ENCODE measurements at regions not wholly inside any gene's neighbourhood (a gene's known extent, or its start where the extent isn't known, plus 50 kb on each side); places are given as distances from the start of the nearest gene placed in this dataset.

DNA sequence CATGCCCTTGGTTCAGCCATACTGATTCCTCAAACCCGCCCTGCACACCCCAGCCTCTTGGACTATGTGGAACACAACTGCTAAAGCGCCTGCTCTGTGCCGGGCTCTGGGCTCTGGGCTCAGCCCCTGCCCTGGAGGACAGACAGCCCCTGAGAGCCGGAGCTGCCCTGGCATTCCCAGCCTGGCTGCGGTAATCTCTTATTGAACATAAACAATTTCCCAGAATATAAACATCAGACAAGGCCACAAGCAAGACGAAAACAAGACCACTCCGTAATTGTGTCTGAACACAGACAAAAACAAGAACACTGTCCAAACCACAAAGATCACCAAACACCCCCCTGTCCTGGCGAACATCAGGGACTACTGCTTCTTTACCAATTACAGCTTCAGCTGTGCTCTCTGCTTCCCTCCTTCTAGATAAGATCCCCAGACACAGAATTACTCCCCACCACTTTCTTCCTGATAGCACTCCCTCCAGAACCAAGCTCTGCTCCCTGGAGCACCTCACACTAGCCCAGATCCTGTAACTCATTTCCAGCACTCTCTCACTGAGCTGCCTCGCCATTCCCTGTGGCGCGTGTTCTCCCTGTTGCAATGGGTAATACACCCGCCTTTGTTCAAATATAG, 57.1 kb upstream of the TLE3 start:
- no peaks in the 10 kb centered on the region for H4K20me1 ChIP-seq (ENCODE audit: insufficient read depth, poor library complexity, severe bottlenecking)
- H3K4me1 ChIP-seq (ENCODE audit: insufficient read depth) = peaks cover 40% of the 10 kb centered on the region
- no peak overlapping the region for H3K4me3 ChIP-seq
- H3K4me2 ChIP-seq = peak overlapping the region; percentile 23
- H3K9me2 ChIP-seq (replicated peaks; ENCODE audit: insufficient read depth) = no peaks in the 10 kb centered on the region
- DNase-seq (ENCODE audit: low spot score) = no peak
- WGBS (ENCODE audit: low lambda C conversion rate, missing lambda C conversion rate) = 50% methylated on average over 12 of the region's 12 CpGs
- H3K9me3 ChIP-seq (ENCODE audit: low read depth) = no peaks in the 10 kb centered on the region
- H2AFZ ChIP-seq = no peak overlapping the region
- TF ChIP-seq EZH2phosphoT487 (IDR thresholded peaks at IDR 0.05; ENCODE audit: low read depth, severe bottlenecking, unreplicated experiment) = no peak
- TF ChIP-seq EZH2 (IDR thresholded peaks at IDR 0.05; ENCODE audit: borderline replicate concordance) = no peak
- TF ChIP-seq, protein P1, sequence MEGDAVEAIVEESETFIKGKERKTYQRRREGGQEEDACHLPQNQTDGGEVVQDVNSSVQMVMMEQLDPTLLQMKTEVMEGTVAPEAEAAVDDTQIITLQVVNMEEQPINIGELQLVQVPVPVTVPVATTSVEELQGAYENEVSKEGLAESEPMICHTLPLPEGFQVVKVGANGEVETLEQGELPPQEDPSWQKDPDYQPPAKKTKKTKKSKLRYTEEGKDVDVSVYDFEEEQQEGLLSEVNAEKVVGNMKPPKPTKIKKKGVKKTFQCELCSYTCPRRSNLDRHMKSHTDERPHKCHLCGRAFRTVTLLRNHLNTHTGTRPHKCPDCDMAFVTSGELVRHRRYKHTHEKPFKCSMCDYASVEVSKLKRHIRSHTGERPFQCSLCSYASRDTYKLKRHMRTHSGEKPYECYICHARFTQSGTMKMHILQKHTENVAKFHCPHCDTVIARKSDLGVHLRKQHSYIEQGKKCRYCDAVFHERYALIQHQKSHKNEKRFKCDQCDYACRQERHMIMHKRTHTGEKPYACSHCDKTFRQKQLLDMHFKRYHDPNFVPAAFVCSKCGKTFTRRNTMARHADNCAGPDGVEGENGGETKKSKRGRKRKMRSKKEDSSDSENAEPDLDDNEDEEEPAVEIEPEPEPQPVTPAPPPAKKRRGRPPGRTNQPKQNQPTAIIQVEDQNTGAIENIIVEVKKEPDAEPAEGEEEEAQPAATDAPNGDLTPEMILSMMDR (IDR thresholded peaks at IDR 0.05; ENCODE audit: poor library complexity) = no peak
- H3K79me2 ChIP-seq = no peaks in the 10 kb centered on the region
- H3K27ac ChIP-seq = peak overlapping the region; percentile 56
- H3K36me3 ChIP-seq (replicated peaks; ENCODE audit: insufficient read depth, low read depth) = no peaks in the 10 kb centered on the region
- peaks cover 3% of the 10 kb centered on the region for H3K27me3 ChIP-seq

DNA sequence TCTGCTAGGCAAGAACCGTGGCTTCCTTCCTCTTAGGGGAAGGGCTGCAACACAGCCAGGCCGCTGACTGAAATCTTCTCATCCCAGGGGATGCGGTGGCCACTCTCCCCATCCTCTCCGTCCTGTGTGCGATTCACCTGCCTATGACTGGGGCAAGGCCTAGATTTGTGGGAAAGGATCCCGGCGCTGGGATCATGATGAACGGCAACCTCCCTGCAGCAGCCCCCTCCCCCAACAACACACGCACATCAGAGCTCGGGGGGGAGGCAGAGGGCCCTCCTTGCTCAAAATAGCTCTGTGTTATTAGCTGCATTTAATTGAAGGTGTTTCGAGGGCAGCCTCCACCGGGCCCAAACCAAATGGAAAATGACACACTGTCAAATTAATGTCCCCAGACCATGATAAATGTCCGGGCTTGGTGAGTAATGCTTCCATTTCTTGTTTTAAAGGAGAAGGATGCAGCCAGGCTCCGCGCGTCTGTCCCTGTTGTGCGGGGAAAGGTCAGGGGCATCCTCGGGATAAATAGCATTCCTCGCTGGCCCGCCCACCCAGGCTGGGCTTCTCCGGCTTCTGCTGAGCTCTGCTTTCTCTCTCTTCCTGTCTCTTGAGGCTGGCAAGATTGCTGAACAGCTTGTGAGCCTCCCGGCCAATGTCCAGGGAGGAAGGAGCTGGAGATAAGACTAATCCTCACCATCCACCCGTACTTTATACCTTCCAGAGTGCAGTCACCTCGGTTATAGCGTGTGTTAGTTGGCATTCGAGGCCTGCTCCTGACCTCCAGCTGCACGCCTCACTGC, 56.4 kb upstream of the TLE3 start:
- H3K9me3 ChIP-seq (ENCODE audit: low read depth) = no peaks in the 10 kb centered on the region
- no peak overlapping the region for H2AFZ ChIP-seq
- TF ChIP-seq EZH2 (IDR thresholded peaks at IDR 0.05; ENCODE audit: borderline replicate concordance) (no peak), EZH2phosphoT487 (IDR thresholded peaks at IDR 0.05; ENCODE audit: low read depth, severe bottlenecking, unreplicated experiment) (no peak)
- TF ChIP-seq, protein P1 (IDR thresholded peaks at IDR 0.05; ENCODE audit: poor library complexity) = no peak
- peaks cover 3% of the 10 kb centered on the region for H3K27me3 ChIP-seq
- peak overlapping the region; percentile 56 for H3K27ac ChIP-seq
- no peaks in the 10 kb centered on the region for H4K20me1 ChIP-seq (ENCODE audit: insufficient read depth, poor library complexity, severe bottlenecking)
- WGBS (ENCODE audit: low lambda C conversion rate, missing lambda C conversion rate) = 32% methylated on average over 27 of the region's 27 CpGs
- no peak overlapping the region for H3K4me3 ChIP-seq
- H3K4me1 ChIP-seq (ENCODE audit: insufficient read depth) = peaks cover 33% of the 10 kb centered on the region
- no peaks in the 10 kb centered on the region for H3K79me2 ChIP-seq
- H3K9me2 ChIP-seq (replicated peaks; ENCODE audit: insufficient read depth) = no peaks in the 10 kb centered on the region
- H3K36me3 ChIP-seq (replicated peaks; ENCODE audit: insufficient read depth, low read depth) = no peaks in the 10 kb centered on the region
- DNase-seq (ENCODE audit: low spot score) = peak; percentile 82
- peak overlapping the region; percentile 23 for H3K4me2 ChIP-seq

DNA sequence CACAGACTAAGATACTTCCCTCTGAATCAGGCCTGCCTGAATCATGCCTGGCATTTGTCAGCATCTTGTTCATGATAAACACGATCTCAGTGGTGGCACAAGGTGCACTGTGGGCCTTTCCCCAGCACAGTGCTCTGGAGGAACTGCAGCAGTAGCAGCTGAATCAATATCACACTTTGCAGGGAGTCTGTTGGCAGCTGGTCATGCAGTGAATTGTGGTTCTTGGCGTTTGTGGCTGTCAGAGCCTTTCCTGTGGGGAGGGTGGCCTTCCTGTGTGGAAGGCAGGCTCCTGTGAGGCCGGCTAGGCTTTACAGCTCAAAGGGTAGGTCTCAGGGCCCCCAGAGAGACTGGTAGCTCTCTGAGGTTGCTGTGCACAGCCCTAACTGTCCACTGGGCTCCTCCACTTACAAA, 54.4 kb upstream of the TLE3 start:
- Histone ChIP-seq H2AFZ (no peak overlapping the region), H3K4me3 (no peak overlapping the region), H3K79me2 (no peaks in the 10 kb centered on the region), H3K27me3 (peaks cover 3% of the 10 kb centered on the region), H3K27ac (no peak overlapping the region), H3K9me3 (ENCODE audit: low read depth) (no peaks in the 10 kb centered on the region), H3K9me2 (replicated peaks; ENCODE audit: insufficient read depth) (no peaks in the 10 kb centered on the region), H3K36me3 (replicated peaks; ENCODE audit: insufficient read depth, low read depth) (no peaks in the 10 kb centered on the region), H4K20me1 (ENCODE audit: insufficient read depth, poor library complexity, severe bottlenecking) (no peaks in the 10 kb centered on the region), H3K4me2 (no peak overlapping the region), H3K4me1 (ENCODE audit: insufficient read depth) (peaks cover 33% of the 10 kb centered on the region)
- DNase-seq (ENCODE audit: low spot score) = no peak
- TF ChIP-seq EZH2 (IDR thresholded peaks at IDR 0.05; ENCODE audit: borderline replicate concordance) = no peak
- no peak for TF ChIP-seq EZH2phosphoT487 (IDR thresholded peaks at IDR 0.05; ENCODE audit: low read depth, severe bottlenecking, unreplicated experiment)
- TF ChIP-seq, protein P1 (IDR thresholded peaks at IDR 0.05; ENCODE audit: poor library complexity) = no peak
- 42% methylated on average over 3 of the region's 3 CpGs for WGBS (ENCODE audit: low lambda C conversion rate, missing lambda C conversion rate)

Measured in hepatocyte (in vitro differentiated cells).